GM12892 (cell line): ENCODE measurements at regions not wholly inside any gene's neighbourhood (a gene's known extent, or its start where the extent isn't known, plus 50 kb on each side); places are given as distances from the start of the nearest gene placed in this dataset.

Source experiments
- POLR2A ChIP-seq: IDR thresholded peaks from 2 replicates; pipeline ENCODE4 v1.6.1; 2011; ENCODE audit warnings: low read depth, low read length, control low read depth
- POLR2AphosphoS5 ChIP-seq: IDR thresholded peaks from 2 replicates; pipeline ENCODE4 v1.6.1; 2011; ENCODE audit warnings: low read depth, low read length, control low read depth
- TAF1 ChIP-seq: IDR thresholded peaks from 2 replicates; pipeline ENCODE4 v1.6.1; 2011; ENCODE audit warnings: low read depth, mild to moderate bottlenecking, control low read depth, low read length, borderline replicate concordance

DNA sequence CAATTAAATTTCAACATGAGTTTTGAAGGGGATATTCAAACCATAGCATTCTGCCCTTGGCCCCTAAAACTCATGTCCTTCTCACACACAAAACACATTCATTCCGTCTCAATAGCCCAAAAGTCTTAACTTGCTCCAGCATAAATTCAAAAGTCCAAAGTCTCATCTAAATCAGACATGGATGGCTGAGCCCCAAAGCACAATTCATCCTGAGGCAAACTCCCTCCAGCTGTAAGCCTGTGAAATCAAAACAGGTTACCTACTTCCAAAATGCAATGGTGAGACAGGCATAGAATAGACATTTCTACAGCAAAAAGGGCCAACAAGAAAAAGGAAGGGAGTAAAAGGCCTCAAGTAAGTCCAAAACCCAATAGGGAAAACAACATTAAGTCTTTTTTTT lies 245.8 kb downstream of the TTC32 start:
- no peak for TF ChIP-seq POLR2A
- no peak for TF ChIP-seq TAF1
- no peak for TF ChIP-seq POLR2AphosphoS5
